ENCODE measurements at regions not wholly inside any gene's neighbourhood (a gene's known extent, or its start where the extent isn't known, plus 50 kb on each side); places are given as distances from the start of the nearest gene placed in this dataset.

DNA sequence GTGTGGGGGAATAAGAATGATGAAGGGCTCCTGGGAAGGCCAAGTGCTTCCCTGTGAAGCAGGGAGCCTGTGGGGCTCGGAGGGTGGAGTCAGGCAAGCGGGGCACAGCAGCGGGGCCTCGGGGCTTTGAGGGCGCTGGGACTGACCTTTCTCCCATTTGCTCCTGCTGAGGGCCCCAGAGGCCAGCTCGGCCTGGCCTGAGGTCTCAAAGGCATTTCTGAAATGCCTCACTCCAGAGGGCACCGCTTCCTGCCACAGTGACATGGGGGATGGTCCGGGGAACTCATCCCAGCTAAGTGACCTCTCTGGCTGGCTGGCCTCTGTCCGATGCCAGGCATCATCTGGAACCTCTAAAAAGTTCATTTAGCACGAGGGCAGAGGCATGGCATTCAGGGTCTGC, 98.8 kb upstream of the STX18 start:
- TF ChIP-seq, protein P1, sequence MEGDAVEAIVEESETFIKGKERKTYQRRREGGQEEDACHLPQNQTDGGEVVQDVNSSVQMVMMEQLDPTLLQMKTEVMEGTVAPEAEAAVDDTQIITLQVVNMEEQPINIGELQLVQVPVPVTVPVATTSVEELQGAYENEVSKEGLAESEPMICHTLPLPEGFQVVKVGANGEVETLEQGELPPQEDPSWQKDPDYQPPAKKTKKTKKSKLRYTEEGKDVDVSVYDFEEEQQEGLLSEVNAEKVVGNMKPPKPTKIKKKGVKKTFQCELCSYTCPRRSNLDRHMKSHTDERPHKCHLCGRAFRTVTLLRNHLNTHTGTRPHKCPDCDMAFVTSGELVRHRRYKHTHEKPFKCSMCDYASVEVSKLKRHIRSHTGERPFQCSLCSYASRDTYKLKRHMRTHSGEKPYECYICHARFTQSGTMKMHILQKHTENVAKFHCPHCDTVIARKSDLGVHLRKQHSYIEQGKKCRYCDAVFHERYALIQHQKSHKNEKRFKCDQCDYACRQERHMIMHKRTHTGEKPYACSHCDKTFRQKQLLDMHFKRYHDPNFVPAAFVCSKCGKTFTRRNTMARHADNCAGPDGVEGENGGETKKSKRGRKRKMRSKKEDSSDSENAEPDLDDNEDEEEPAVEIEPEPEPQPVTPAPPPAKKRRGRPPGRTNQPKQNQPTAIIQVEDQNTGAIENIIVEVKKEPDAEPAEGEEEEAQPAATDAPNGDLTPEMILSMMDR (IDR thresholded peaks at IDR 0.05; ENCODE audit: low read depth, low read length, missing control alignments) = no peak
- DNase-seq (ENCODE audit: low read depth) = no peak
- H3K4me3 ChIP-seq (ENCODE audit: low read depth, low read length) = no peak overlapping the region

DNA sequence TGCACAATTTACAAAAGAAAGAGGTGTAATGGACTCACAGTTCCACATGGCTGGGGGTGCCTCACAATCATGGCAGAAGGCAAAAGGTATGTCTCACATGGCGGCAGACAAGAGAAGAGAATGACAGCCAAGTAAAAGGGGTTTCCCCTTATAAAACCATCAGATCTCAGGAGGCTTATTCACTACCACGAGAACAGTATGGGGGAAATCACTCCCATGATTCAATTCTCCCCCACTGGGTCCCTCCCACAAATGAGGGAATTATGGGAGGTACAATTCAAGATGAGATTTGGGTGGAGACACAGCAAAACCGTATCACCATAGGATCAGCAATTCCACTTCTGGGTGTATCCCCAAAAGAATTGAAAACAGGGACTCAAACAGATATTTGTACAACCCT, 97.5 kb upstream of the STX18 start:
- DNase-seq (ENCODE audit: low read depth) = no peak
- TF ChIP-seq, protein P1 (IDR thresholded peaks at IDR 0.05; ENCODE audit: low read depth, low read length, missing control alignments) = no peak

GRCh38 chr4:4637710-4638109, 95.9 kb upstream of the STX18 start:
- TF ChIP-seq, protein P1 (IDR thresholded peaks at IDR 0.05; ENCODE audit: low read depth, low read length, missing control alignments) = no peak
- DNase-seq (ENCODE audit: low read depth) = peak; percentile 40
- no peak overlapping the region for H3K4me3 ChIP-seq (ENCODE audit: low read depth, low read length)

More for the DNA sequence above, 97.5 kb upstream of the STX18 start:
- H3K4me3 ChIP-seq (ENCODE audit: low read depth, low read length) = no peak overlapping the region

DNA sequence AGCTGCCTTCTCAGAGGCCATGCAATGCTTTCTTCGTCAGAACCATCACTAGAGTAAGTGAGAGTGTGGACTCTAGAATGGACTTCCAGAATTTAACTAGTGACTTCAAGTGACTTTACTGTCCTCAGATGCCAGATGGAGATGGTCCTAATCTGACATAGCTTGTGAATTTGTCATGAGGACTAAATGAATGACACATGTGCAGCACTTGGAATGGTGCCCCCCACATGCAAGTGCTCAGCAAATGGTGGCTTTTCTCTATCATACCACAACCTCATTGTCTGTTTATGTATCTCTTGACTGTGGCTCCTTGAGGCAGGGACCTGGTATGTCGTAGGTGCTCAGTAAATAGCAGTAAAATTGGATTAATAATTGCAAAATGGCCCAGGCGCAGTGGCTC, 91.6 kb upstream of the STX18 start:
- H3K4me3 ChIP-seq (ENCODE audit: low read depth, low read length) = no peak overlapping the region
- TF ChIP-seq, protein P1 (IDR thresholded peaks at IDR 0.05; ENCODE audit: low read depth, low read length, missing control alignments) = no peak
- no peak for DNase-seq (ENCODE audit: low read depth)

DNA sequence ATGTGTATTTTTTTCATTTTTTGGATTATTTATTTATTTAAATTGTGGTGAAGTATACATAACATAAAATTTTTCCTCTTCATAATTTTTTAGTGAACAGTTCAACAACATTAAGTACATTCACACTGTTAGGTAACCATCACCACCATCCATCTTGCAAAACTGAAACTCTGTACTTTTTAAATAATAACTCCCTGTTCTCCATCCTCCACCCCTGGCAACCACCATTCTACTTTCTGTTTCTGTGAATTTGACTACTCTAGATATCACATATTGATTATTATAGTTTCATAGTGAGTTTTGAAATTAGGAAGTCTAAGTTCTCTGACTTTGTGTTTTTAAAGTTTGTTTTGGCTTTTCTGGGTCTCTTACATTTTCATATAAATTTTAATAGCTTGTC, 89.3 kb upstream of the STX18 start:
- H3K4me3 ChIP-seq (ENCODE audit: low read depth, low read length) = no peak overlapping the region
- TF ChIP-seq, protein P1 (IDR thresholded peaks at IDR 0.05; ENCODE audit: low read depth, low read length, missing control alignments) = no peak
- DNase-seq (ENCODE audit: low read depth) = peak; percentile 30

DNA sequence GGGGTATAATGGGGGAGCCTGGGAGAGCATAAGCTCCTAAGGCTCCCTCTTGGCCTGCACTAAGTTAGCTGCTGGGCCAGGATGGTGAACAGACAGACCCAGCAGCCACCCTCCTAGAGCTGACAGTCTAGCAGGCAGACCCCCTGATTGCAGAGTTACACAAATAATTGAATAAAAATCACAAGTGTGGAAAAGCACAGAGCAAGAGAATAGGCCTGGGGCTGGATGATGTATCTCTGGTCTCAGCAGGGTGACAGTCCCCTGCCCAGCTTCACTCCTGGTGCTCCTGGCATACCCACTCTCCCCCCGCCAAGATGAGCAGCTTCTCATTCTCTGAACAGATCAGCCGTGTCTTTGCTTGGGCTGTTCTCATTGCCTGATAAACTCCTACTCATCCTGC, 86.1 kb upstream of the STX18 start:
- H3K4me3 ChIP-seq (ENCODE audit: low read depth, low read length) = no peak overlapping the region
- no peak for DNase-seq (ENCODE audit: low read depth)
- TF ChIP-seq, protein P1 (IDR thresholded peaks at IDR 0.05; ENCODE audit: low read depth, low read length, missing control alignments) = no peak

GRCh38 chr4:4627111-4627510, 85.3 kb upstream of the STX18 start:
- DNase-seq (ENCODE audit: low read depth) = no peak
- TF ChIP-seq, protein P1 (IDR thresholded peaks at IDR 0.05; ENCODE audit: low read depth, low read length, missing control alignments) = no peak
- H3K4me3 ChIP-seq (ENCODE audit: low read depth, low read length) = no peak overlapping the region
